BLaER1 treated with 17β-estradiol and CSF1 and Interleukin-3, amounts not matched to agents 10 nM and 100 nM (cell line): ENCODE measurements at regions not wholly inside any gene's neighbourhood (a gene's known extent, or its start where the extent isn't known, plus 50 kb on each side); places are given as distances from the start of the nearest gene placed in this dataset.

Experiments
- H3K27ac ChIP-seq, 11 experiments: shearing (Covaris generic); formaldehyde crosslinking; 2 replicates each; pipeline ENCODE4 v1.8.1; 2022
- H3K27me3 ChIP-seq, 11 experiments: shearing (Covaris generic); formaldehyde crosslinking; 2 replicates each; pipeline ENCODE4 v1.8.1; 2022
- H3K36me3 ChIP-seq, 11 experiments: shearing (Covaris generic); formaldehyde crosslinking; 2 replicates each; pipeline ENCODE4 v1.8.1; 2022
- H3K4me1 ChIP-seq, 10 experiments: shearing (Covaris generic); formaldehyde crosslinking; 2 replicates each; pipeline ENCODE4 v1.8.1; 2022
- H3K4me2 ChIP-seq, 11 experiments: shearing (Covaris generic); formaldehyde crosslinking; 2 replicates each; pipeline ENCODE4 v1.8.1; 2022
- H3K4me3 ChIP-seq, 10 experiments: shearing (Covaris generic); formaldehyde crosslinking; 2 replicates each; pipeline ENCODE4 v1.8.1; 2022
- H3K9ac ChIP-seq, 11 experiments: shearing (Covaris generic); formaldehyde crosslinking; 2 replicates each; pipeline ENCODE4 v1.8.1; 2022
- H3K9me3 ChIP-seq, 11 experiments: shearing (Covaris generic); formaldehyde crosslinking; replicated peaks in 1 of 11; 2 replicates each; pipeline ENCODE4 v1.8.1; 2022
- H4K20me1 ChIP-seq, 11 experiments: shearing (Covaris generic); formaldehyde crosslinking; 2 replicates each; pipeline ENCODE4 v1.8.1; 2022
- Cebpa-rat ChIP-seq, 11 experiments: shearing (Covaris generic); IDR thresholded peaks; 2 replicates each; pipeline ENCODE4 v1.8.1; 2022

DNA sequence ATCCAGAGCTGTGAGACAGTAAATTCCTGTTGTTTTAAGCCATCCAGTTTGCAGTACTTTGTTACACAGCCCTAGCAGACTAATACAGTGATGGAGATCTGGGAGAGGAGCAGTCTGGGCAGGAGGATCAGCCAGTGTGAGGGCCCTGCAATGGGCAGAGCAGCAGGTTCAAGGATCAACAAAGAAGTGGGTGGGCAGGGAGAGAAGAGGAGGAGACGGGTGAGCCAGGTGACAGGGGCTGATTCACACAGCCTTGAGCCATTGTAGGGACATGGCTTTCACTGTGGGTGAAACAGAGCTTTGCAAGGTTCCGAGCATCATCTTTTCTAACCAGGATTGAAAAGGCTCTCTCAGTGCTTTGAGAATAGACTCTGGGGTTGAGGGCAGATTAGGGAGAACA is 88.2 kb upstream of the MVB12B start:
- no peaks in the 10 kb centered on the region; a peak in 1 of 22 replicates for H4K20me1 ChIP-seq
- no peak overlapping the region for H3K4me2 ChIP-seq
- TF ChIP-seq Cebpa-rat (IDR thresholded peaks at IDR 0.05), result no peak

GRCh38 chr9:126239515-126239914 is 87.1 kb upstream of the MVB12B start:
- Histone ChIP-seq H4K20me1 (no peaks in the 10 kb centered on the region), H3K9me3 (peaks cover 3 to 22% (median 17%) of the 10 kb centered on the region in 11 experiments; a peak in 19 of 22 replicates), H3K36me3 (no peaks in the 10 kb centered on the region), H3K9ac (no peak overlapping the region), H3K4me1 (peaks cover 0 to 25% (median 21%) of the 10 kb centered on the region in 10 experiments; a peak in 16 of 20 replicates), H3K27ac (no peak overlapping the region), H3K27me3 (no peaks in the 10 kb centered on the region), H3K4me3 (no peak overlapping the region), H3K4me2 (no peak overlapping the region)
- no peak for TF ChIP-seq Cebpa-rat (IDR thresholded peaks at IDR 0.05)

More for the DNA sequence above, 88.2 kb upstream of the MVB12B start:
- H3K4me3 ChIP-seq, result no peak overlapping the region
- H3K27me3 ChIP-seq, result no peaks in the 10 kb centered on the region
- no peak overlapping the region for H3K9ac ChIP-seq
- no peaks in the 10 kb centered on the region for H3K36me3 ChIP-seq
- no peak overlapping the region for H3K27ac ChIP-seq
- peaks cover 3 to 17% (median 7%) of the 10 kb centered on the region in 11 experiments; a peak in 15 of 22 replicates for H3K9me3 ChIP-seq
- H3K4me1 ChIP-seq, result peaks cover 0 to 28% (median 23%) of the 10 kb centered on the region in 10 experiments; a peak in 16 of 20 replicates

DNA sequence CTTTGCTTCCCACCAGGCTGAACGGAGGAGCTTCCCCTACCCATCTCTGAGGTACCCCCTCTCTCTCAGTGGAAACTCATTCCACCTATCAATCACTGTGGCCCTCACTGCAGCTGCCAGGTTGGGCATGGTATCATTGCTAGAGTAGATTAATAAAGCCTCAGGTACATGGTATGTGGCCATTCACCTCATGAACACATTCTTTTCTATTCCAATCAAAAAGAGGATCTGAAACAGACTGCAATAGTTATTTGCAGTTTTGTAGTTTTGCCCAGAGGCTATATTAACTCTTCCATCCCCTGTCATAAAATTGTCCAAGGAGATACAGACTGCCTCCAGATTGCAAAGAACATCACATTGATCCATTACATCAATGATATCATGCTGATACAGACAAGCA is 85.8 kb upstream of the MVB12B start:
- no peaks in the 10 kb centered on the region for H3K27me3 ChIP-seq
- H3K4me2 ChIP-seq, result peak overlapping the region in 7 of 11 experiments; percentile 1 to 39 (median 19); a peak in 5 of 22 replicates
- H4K20me1 ChIP-seq, result no peaks in the 10 kb centered on the region

DNA sequence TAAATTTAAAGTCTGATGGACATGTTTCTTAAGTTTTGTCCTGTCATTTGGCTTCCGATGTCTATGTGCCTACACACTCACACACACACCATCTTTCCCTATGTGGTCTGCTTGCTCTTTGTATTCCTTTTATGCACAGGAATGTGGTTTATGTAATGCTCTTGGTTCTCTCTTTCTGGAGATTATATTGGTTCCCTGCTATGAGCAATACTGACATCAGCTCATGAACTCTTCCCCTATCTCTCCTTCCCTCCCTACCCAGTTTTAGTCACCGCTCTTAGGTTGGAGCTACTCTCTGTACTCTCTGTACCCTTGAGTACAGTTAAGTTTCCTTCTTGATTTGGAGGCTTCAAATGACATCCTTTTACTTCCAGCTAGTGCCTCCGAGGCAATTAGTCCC is 77.9 kb upstream of the MVB12B start:
- H3K4me1 ChIP-seq, result no peaks in the 10 kb centered on the region
- no peak overlapping the region for H3K27ac ChIP-seq
- H3K9me3 ChIP-seq, result peaks cover 36 to 61% (median 53%) of the 10 kb centered on the region in 11 experiments
- H3K9ac ChIP-seq, result no peak overlapping the region
- no peaks in the 10 kb centered on the region for H3K36me3 ChIP-seq
- no peak overlapping the region for H3K4me2 ChIP-seq
- H3K27me3 ChIP-seq, result no peaks in the 10 kb centered on the region
- TF ChIP-seq Cebpa-rat (IDR thresholded peaks at IDR 0.05), result no peak
- no peaks in the 10 kb centered on the region for H4K20me1 ChIP-seq
- no peak overlapping the region for H3K4me3 ChIP-seq

More for the DNA sequence above, 85.8 kb upstream of the MVB12B start:
- Histone ChIP-seq H3K27ac (no peak overlapping the region), H3K9ac (no peak overlapping the region), H3K4me1 (peaks cover 0 to 12% (median 8%) of the 10 kb centered on the region in 10 experiments; a peak in 16 of 20 replicates), H3K9me3 (peaks cover 3 to 33% (median 25%) of the 10 kb centered on the region in 11 experiments; a peak in 21 of 22 replicates), H3K36me3 (no peaks in the 10 kb centered on the region), H3K4me3 (no peak overlapping the region)
- no peak for TF ChIP-seq Cebpa-rat (IDR thresholded peaks at IDR 0.05)

GRCh38 chr9:126261584-126262356 is 64.9 kb upstream of the MVB12B start:
- Histone ChIP-seq H4K20me1 (no peaks in the 10 kb centered on the region), H3K4me1 (no peaks in the 10 kb centered on the region), H3K4me3 (no peak overlapping the region), H3K27me3 (no peaks in the 10 kb centered on the region), H3K4me2 (no peak overlapping the region), H3K27ac (no peak overlapping the region), H3K9ac (no peak overlapping the region), H3K36me3 (no peaks in the 10 kb centered on the region), H3K9me3 (peaks cover 7 to 17% (median 9%) of the 10 kb centered on the region in 11 experiments; a peak in 19 of 22 replicates)
- no peak for TF ChIP-seq Cebpa-rat (IDR thresholded peaks at IDR 0.05)

- Histone ChIP-seq H3K9ac (no peak overlapping the region), H3K27me3 (no peaks in the 10 kb centered on the region), H3K9me3 (peaks cover 7 to 17% (median 9%) of the 10 kb centered on the region in 11 experiments; a peak in 19 of 22 replicates), H3K27ac (no peak overlapping the region), H3K36me3 (no peaks in the 10 kb centered on the region), H3K4me1 (no peaks in the 10 kb centered on the region), H3K4me2 (no peak overlapping the region), H4K20me1 (no peaks in the 10 kb centered on the region), H3K4me3 (no peak overlapping the region)
- no peak for TF ChIP-seq Cebpa-rat (IDR thresholded peaks at IDR 0.05)
Observed at GRCh38 chr9:126262738-126263137, 63.9 kb upstream of the MVB12B start.

DNA sequence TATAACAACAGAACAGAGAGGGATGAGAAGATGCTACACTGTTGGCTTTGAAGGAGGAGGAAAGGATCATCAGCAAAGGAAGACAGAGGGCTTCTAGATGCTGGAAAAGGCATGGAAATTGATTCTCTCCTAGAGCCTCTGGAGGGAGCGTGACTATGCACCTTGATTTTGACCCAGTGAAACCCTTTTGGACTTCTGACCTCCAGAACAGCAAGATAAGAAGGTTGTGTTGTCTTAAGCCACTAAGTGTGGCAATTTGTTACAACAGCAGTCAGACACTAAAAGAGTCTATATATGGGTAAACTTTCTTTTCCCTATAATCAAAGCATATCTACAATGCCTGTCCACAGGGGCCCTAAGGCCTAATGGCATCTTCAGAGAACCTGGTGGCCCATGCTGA is 56.1 kb upstream of the MVB12B start:
- Histone ChIP-seq H3K9me3 (peaks cover 0 to 13% (median 7%) of the 10 kb centered on the region in 11 experiments; a peak in 10 of 22 replicates), H3K4me2 (no peak overlapping the region), H3K4me1 (peaks cover 0 to 9% (median 0%) of the 10 kb centered on the region in 10 experiments; a peak in 4 of 20 replicates), H3K36me3 (no peaks in the 10 kb centered on the region), H3K9ac (no peak overlapping the region), H3K27me3 (no peaks in the 10 kb centered on the region), H3K4me3 (no peak overlapping the region), H3K27ac (no peak overlapping the region), H4K20me1 (no peaks in the 10 kb centered on the region)
- no peak for TF ChIP-seq Cebpa-rat (IDR thresholded peaks at IDR 0.05)

DNA sequence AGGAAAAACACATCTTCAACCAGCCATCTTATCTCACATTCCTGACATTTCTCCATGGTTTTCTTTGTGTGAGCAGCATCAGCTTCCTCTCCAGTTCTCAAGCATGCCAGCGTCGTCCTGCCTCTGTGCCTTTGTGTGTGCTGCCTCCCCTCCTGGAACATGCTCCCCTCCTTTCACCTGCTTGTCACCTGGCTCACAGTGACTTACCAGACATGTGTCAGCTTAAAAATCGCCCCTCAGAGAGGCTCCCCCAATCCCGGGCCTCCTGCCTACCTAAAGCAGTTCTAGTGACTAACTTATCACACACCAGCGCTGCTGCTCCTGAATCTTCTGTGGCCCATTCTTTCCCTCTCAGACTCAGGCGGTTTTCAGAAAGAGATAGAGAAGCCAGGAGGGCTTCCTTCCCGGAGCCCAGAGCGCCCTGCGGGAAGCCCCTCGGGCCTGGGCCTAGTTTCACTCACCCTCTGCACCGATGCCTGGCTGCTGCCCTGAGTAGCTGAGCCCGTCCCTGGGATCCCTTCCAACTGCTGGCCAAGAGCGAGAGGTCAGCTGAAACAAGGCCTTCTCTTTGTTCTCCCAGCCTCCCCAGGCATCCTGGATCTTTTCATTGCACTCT is 51.1 kb upstream of the MVB12B start:
- H3K4me1 ChIP-seq, result no peaks in the 10 kb centered on the region
- no peak overlapping the region for H3K4me3 ChIP-seq
- no peaks in the 10 kb centered on the region for H4K20me1 ChIP-seq
- no peaks in the 10 kb centered on the region for H3K36me3 ChIP-seq
- peaks cover 4 to 30% (median 11%) of the 10 kb centered on the region in 11 experiments; a peak in 12 of 22 replicates for H3K9me3 ChIP-seq
- no peak overlapping the region for H3K9ac ChIP-seq
- H3K27ac ChIP-seq, result no peak overlapping the region
- no peaks in the 10 kb centered on the region for H3K27me3 ChIP-seq
- TF ChIP-seq Cebpa-rat (IDR thresholded peaks at IDR 0.05), result no peak
- H3K4me2 ChIP-seq, result no peak overlapping the region

DNA sequence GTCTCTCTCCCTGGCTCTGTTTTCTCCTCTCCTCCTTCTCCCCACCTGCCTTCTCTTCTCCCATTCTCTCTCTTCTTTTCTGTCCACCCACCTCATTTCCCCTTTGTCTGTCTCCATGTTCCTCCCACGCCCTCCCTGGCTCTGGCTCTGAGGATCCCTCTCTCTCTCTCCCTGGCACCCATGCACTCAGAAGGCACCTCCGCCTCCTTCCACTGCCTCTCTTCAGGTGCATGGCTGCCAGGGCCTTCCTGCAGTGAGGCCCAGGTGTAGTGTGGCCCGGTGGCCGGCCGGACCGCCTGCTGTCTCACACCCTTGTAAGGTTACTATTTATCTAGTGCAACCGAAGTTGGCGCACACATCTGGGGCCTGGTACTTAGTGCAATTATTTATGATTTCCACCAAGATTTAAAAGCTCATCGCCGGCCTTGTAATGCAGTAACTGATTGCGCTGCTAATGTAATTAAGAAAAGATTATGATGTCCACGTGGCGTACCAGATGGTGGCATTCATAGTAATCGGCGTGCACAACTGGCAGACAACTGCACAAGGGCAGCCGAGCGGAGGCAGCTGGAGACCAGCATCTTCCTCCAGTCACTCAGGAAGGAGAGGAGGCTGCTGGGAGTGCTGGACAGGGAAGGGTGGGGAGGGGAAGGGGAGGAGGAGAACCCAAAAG is 50.4 kb upstream of the MVB12B start:
- no peak overlapping the region for H3K4me2 ChIP-seq
- H3K27ac ChIP-seq, result no peak overlapping the region
- H3K36me3 ChIP-seq, result no peaks in the 10 kb centered on the region
- H3K4me1 ChIP-seq, result no peaks in the 10 kb centered on the region
- no peak overlapping the region for H3K4me3 ChIP-seq
- no peak overlapping the region for H3K9ac ChIP-seq
- no peak for TF ChIP-seq Cebpa-rat (IDR thresholded peaks at IDR 0.05)
- H4K20me1 ChIP-seq, result no peaks in the 10 kb centered on the region
- H3K9me3 ChIP-seq, result peaks cover 4 to 30% (median 11%) of the 10 kb centered on the region in 11 experiments; a peak in 12 of 22 replicates
- no peaks in the 10 kb centered on the region for H3K27me3 ChIP-seq
